Neural cell (in vitro differentiated cells): ENCODE measurements at regions not wholly inside any gene's neighbourhood (a gene's known extent, or its start where the extent isn't known, plus 50 kb on each side); places are given as distances from the start of the nearest gene placed in this dataset.

Experiments
- H2AFZ ChIP-seq: fragments of 200-600, 300-800 bp; sonication (generic), shearing (Covaris generic); 2 replicates; pipeline ENCODE4 v1.6.0; 2014; ENCODE audit warnings: low read depth, mild to moderate bottlenecking, antibody characterized with exemption, low read length, moderate library complexity
- H3F3A ChIP-seq: fragments of 200-600 bp; shearing (Covaris generic); 2 replicates; pipeline ENCODE4 v1.6.1; 2016; ENCODE audit warnings: mild to moderate bottlenecking, moderate library complexity, mixed read lengths, antibody characterized with exemption, low read length; ENCODE audit not compliant: insufficient read depth, poor library complexity, severe bottlenecking
- H3K27ac ChIP-seq: fragments of 200-600, 300-800 bp; sonication (generic), shearing (Covaris generic); 2 replicates; pipeline ENCODE4 v1.5.1; 2014; ENCODE audit warnings: mild to moderate bottlenecking, low read length, moderate library complexity
- H3K27me3 ChIP-seq: fragments of 300-800, 200-600 bp; sonication (generic), shearing (Covaris generic); 2 replicates; pipeline ENCODE4 v1.6.0; 2014; ENCODE audit warnings: mild to moderate bottlenecking, low read depth, low read length, moderate library complexity; ENCODE audit not compliant: insufficient read depth
- H3K36me3 ChIP-seq: fragments of 300-800, 200-600 bp; sonication (generic), shearing (Covaris generic); 2 replicates; pipeline ENCODE4 v1.5.1; 2014; ENCODE audit warnings: mild to moderate bottlenecking, antibody characterized with exemption, low read length, moderate library complexity; ENCODE audit not compliant: insufficient read depth
- H3K4me2 ChIP-seq: fragments of 300-800, 200-600 bp; sonication (generic), shearing (Covaris generic); 2 replicates; pipeline ENCODE4 v1.6.0; 2014; ENCODE audit warnings: mild to moderate bottlenecking, low read length
- H3K4me3 ChIP-seq: fragments of 300-800, 200-600 bp; sonication (generic), shearing (Covaris generic); 2 replicates; pipeline ENCODE4 v1.5.1; 2014; ENCODE audit warnings: mild to moderate bottlenecking, low read length, moderate library complexity
- H3K79me2 ChIP-seq: fragments of 200-600 bp; shearing (Covaris generic); replicated peaks from 2 replicates; pipeline ENCODE4 v1.6.0; 2014; ENCODE audit warnings: mild to moderate bottlenecking, low read length, moderate library complexity; ENCODE audit not compliant: insufficient read depth
- H3K9ac ChIP-seq: fragments of 300-800, 200-600 bp; sonication (generic), shearing (Covaris generic); 2 replicates; pipeline ENCODE4 v1.6.1; 2016; ENCODE audit warnings: mild to moderate bottlenecking, low read length, mixed read lengths
- H3K9me2 ChIP-seq: fragments of 200-600 bp; shearing (Covaris generic); 2 replicates; pipeline ENCODE4 v1.6.1; 2016; ENCODE audit warnings: mild to moderate bottlenecking, low read length, mixed read lengths; ENCODE audit not compliant: insufficient read depth
- H3K9me3 ChIP-seq: fragments of 200-600, 300-800 bp; sonication (generic), shearing (Covaris generic); 2 replicates; pipeline ENCODE4 v1.6.1; 2016; ENCODE audit warnings: mild to moderate bottlenecking, mixed run types, low read length, moderate library complexity, mixed read lengths
- H4K20me1 ChIP-seq: fragments of 200-600 bp; shearing (Covaris generic); 2 replicates; pipeline ENCODE4 v1.6.1; 2016; ENCODE audit warnings: mild to moderate bottlenecking, mixed run types; ENCODE audit not compliant: insufficient read depth
- EP300 ChIP-seq: fragments of 450-650 bp; conservative IDR thresholded peaks from 2 replicates; pipeline ENCODE4 v1.6.1; 2014; ENCODE audit warnings: antibody characterized with exemption, mild to moderate bottlenecking, moderate library complexity; ENCODE audit not compliant: poor library complexity, severe bottlenecking
- EZH2 ChIP-seq: fragments of 200-600, 300-800 bp; shearing (Covaris generic), sonication (generic); IDR thresholded peaks from 2 replicates; pipeline ENCODE4 v1.6.1; 2014; ENCODE audit warnings: antibody characterized with exemption, low read length, borderline replicate concordance, mild to moderate bottlenecking; ENCODE audit not compliant: insufficient read depth, poor library complexity, severe bottlenecking
- MXI1 ChIP-seq: fragments of 450-650 bp; conservative IDR thresholded peaks from 2 replicates; pipeline ENCODE4 v1.6.1; 2014; ENCODE audit warnings: antibody characterized with exemption, mild to moderate bottlenecking; ENCODE audit not compliant: poor library complexity, severe bottlenecking
- POLR2AphosphoS5 ChIP-seq: IDR thresholded peaks from 2 replicates; pipeline ENCODE4 v1.6.1; 2012
- RAD21 ChIP-seq: fragments of 450-650 bp; conservative IDR thresholded peaks from 2 replicates; pipeline ENCODE4 v1.6.1; 2014; ENCODE audit warnings: antibody characterized with exemption, mild to moderate bottlenecking, moderate library complexity
- SMC3 ChIP-seq: fragments of 450-650 bp; conservative IDR thresholded peaks from 2 replicates; pipeline ENCODE4 v1.6.1; 2014; ENCODE audit warnings: antibody characterized with exemption, mild to moderate bottlenecking, moderate library complexity; ENCODE audit not compliant: poor library complexity
- TAF1 ChIP-seq: IDR thresholded peaks from 2 replicates; pipeline ENCODE4 v1.6.1; 2012; ENCODE audit warnings: low read depth
- TF ChIP-seq, protein P1 (sequence below): IDR thresholded peaks from 2 replicates; pipeline ENCODE4 v1.6.1; 2012; ENCODE audit warnings: borderline replicate concordance
- TF ChIP-seq, protein P2 (sequence below): fragments of 450-650 bp; IDR thresholded peaks from 2 replicates; pipeline ENCODE4 v1.5.1; 2014; ENCODE audit warnings: antibody characterized with exemption, mild to moderate bottlenecking, moderate library complexity; ENCODE audit not compliant: poor library complexity, severe bottlenecking

DNA sequence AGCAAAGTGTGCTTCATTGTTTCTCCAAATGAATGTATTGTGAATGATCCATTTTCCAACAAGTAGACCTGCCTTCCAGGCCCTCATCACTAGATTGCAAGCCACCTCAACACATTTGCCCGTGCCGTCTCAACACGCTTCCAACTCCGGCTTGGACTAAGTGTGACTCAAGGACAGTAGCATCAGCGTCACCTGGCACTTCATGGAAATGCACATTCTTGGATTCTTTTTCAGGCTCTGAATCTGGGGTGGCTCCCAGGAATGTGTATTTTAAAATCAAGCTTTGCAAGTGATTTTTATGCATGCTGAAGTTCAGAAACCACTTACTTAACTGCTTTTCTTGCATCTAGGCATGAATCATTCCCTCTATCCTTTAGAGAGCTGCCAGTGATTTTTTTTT lies 129.6 kb upstream of the EEF1E1 start:
- H3K9me3 ChIP-seq, result no peaks in the 10 kb centered on the region
- no peaks in the 10 kb centered on the region for H3K9me2 ChIP-seq
- no peak overlapping the region for H2AFZ ChIP-seq
- no peaks in the 10 kb centered on the region for H3K79me2 ChIP-seq
- TF ChIP-seq MXI1 (no peak), EP300 (no peak), SMC3 (no peak), EZH2 (no peak), POLR2AphosphoS5 (no peak), RAD21 (no peak), TAF1 (no peak)
- TF ChIP-seq, protein P1, sequence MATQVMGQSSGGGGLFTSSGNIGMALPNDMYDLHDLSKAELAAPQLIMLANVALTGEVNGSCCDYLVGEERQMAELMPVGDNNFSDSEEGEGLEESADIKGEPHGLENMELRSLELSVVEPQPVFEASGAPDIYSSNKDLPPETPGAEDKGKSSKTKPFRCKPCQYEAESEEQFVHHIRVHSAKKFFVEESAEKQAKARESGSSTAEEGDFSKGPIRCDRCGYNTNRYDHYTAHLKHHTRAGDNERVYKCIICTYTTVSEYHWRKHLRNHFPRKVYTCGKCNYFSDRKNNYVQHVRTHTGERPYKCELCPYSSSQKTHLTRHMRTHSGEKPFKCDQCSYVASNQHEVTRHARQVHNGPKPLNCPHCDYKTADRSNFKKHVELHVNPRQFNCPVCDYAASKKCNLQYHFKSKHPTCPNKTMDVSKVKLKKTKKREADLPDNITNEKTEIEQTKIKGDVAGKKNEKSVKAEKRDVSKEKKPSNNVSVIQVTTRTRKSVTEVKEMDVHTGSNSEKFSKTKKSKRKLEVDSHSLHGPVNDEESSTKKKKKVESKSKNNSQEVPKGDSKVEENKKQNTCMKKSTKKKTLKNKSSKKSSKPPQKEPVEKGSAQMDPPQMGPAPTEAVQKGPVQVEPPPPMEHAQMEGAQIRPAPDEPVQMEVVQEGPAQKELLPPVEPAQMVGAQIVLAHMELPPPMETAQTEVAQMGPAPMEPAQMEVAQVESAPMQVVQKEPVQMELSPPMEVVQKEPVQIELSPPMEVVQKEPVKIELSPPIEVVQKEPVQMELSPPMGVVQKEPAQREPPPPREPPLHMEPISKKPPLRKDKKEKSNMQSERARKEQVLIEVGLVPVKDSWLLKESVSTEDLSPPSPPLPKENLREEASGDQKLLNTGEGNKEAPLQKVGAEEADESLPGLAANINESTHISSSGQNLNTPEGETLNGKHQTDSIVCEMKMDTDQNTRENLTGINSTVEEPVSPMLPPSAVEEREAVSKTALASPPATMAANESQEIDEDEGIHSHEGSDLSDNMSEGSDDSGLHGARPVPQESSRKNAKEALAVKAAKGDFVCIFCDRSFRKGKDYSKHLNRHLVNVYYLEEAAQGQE, result no peak
- TF ChIP-seq, protein P2, sequence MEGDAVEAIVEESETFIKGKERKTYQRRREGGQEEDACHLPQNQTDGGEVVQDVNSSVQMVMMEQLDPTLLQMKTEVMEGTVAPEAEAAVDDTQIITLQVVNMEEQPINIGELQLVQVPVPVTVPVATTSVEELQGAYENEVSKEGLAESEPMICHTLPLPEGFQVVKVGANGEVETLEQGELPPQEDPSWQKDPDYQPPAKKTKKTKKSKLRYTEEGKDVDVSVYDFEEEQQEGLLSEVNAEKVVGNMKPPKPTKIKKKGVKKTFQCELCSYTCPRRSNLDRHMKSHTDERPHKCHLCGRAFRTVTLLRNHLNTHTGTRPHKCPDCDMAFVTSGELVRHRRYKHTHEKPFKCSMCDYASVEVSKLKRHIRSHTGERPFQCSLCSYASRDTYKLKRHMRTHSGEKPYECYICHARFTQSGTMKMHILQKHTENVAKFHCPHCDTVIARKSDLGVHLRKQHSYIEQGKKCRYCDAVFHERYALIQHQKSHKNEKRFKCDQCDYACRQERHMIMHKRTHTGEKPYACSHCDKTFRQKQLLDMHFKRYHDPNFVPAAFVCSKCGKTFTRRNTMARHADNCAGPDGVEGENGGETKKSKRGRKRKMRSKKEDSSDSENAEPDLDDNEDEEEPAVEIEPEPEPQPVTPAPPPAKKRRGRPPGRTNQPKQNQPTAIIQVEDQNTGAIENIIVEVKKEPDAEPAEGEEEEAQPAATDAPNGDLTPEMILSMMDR, result no peak
- no peaks in the 10 kb centered on the region for H4K20me1 ChIP-seq
- no peaks in the 10 kb centered on the region for H3K36me3 ChIP-seq
- no peak overlapping the region for H3K9ac ChIP-seq
- H3K4me2 ChIP-seq, result no peak overlapping the region
- no peak overlapping the region for H3K27ac ChIP-seq
- no peak overlapping the region for H3K4me3 ChIP-seq
- no peaks in the 10 kb centered on the region for H3K27me3 ChIP-seq
- H3F3A ChIP-seq, result no peaks in the 10 kb centered on the region

DNA sequence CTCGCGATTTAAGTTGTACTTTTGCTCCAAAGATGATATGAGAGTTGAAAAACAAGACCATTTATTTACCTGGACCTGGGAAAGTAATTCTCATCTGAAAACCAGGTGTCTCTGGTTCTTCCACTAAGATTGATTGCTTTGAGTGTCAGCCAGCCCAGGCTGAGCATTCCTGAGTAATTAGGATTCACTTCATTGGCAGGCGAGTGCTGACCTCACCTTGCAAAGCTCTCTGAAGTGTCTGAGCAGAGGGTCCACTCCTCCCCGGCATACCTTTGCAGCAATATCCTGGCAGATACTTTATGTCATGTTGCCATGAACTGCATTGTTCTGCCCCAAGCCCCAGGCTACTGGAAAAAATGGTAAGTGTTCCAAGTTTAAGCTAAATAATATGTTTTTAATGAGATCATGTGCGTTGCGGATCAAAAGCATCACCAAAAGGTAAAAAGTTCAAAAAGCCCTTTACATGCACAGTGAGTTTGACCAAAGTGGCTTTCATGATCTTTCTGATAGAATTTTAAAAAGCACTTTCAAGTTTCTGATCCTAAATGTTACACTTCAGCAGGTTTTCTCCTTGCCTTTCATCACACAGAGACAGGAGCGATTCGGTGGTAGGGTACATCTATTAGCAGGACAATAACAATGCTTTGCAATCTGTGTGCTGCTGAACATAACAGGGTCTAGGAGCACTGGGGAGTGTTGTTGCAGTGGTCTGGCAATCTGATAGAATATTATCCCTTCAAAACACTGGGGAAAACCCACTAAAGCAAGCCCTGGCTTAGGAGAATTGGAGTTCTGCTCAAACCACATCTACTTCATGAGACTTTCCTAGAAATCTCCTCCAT lies 127.8 kb upstream of the EEF1E1 start:
- Histone ChIP-seq H3K27ac (no peak overlapping the region), H2AFZ (no peak overlapping the region), H3K9me2 (no peaks in the 10 kb centered on the region), H4K20me1 (no peaks in the 10 kb centered on the region), H3K9ac (no peak overlapping the region), H3K36me3 (no peaks in the 10 kb centered on the region), H3K9me3 (no peaks in the 10 kb centered on the region), H3F3A (no peaks in the 10 kb centered on the region), H3K4me2 (no peak overlapping the region), H3K4me3 (no peak overlapping the region), H3K27me3 (no peaks in the 10 kb centered on the region), H3K79me2 (no peaks in the 10 kb centered on the region)
- TF ChIP-seq, protein P2, result no peak
- TF ChIP-seq EZH2, result no peak
- TF ChIP-seq SMC3, result no peak
- TF ChIP-seq RAD21, result no peak
